PC-3 (cell line): ENCODE measurements at regions not wholly inside any gene's neighbourhood (a gene's known extent, or its start where the extent isn't known, plus 50 kb on each side); places are given as distances from the start of the nearest gene placed in this dataset.

Experiments
- EZH2 ChIP-seq: fragments of 300-600 bp; sonication (generic); IDR thresholded peaks from one replicate; pipeline ENCODE4 v1.6.1; 2017; ENCODE audit warnings: antibody characterized with exemption, mild to moderate bottlenecking, low read length; ENCODE audit not compliant: unreplicated experiment
- TF ChIP-seq, protein P1 (sequence below): fragments of 300-600 bp; sonication (generic); conservative IDR thresholded peaks from 2 replicates; pipeline ENCODE4 v1.5.1; 2017; ENCODE audit warnings: antibody characterized with exemption, low read depth, mild to moderate bottlenecking, low read length

DNA sequence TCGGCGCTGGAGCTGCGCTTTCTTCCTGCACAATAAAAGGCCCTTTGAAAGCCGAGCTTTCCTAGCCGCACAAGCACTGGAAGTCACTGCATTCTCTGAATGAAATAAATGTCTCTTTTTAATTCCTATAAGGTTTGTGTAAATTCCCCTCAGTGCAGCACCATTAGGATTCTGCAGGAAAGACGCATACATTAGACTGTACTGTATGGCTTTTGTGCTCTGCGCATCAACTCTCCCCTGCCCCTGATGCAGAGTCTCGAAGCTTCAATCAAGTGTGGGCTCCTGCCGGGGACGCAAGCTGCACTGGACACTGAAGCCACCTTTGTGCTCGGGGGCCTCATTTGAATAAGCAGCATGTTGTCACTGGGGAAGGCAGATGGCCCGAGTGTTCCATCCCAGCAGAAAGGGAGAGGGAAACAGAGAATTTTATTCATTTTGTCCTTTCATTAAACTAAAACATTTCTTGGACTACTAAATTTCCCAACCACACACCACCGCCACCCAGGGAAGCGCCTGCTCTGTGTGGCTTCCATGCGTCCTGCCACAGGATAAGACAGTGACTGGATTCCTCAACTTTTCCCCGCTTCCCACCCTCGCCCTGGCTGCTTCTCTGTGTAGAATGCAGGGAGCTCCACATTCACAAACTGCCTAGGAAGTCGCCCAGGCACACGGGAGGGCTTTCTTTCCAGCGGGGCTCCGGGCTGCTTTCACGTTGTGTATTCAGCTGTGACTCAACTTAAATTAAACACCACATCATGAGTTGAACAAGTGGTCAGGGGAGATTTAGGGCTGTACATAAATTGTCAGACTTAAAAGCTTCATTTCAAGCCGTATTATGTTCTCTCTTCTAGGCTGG is 635.4 kb downstream of the IRX1 start:
- TF ChIP-seq EZH2, result no peak
- TF ChIP-seq, protein P1, sequence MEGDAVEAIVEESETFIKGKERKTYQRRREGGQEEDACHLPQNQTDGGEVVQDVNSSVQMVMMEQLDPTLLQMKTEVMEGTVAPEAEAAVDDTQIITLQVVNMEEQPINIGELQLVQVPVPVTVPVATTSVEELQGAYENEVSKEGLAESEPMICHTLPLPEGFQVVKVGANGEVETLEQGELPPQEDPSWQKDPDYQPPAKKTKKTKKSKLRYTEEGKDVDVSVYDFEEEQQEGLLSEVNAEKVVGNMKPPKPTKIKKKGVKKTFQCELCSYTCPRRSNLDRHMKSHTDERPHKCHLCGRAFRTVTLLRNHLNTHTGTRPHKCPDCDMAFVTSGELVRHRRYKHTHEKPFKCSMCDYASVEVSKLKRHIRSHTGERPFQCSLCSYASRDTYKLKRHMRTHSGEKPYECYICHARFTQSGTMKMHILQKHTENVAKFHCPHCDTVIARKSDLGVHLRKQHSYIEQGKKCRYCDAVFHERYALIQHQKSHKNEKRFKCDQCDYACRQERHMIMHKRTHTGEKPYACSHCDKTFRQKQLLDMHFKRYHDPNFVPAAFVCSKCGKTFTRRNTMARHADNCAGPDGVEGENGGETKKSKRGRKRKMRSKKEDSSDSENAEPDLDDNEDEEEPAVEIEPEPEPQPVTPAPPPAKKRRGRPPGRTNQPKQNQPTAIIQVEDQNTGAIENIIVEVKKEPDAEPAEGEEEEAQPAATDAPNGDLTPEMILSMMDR, result no peak
